ENCODE measurements at regions not wholly inside any gene's neighbourhood (a gene's known extent, or its start where the extent isn't known, plus 50 kb on each side); places are given as distances from the start of the nearest gene placed in this dataset.

DNA sequence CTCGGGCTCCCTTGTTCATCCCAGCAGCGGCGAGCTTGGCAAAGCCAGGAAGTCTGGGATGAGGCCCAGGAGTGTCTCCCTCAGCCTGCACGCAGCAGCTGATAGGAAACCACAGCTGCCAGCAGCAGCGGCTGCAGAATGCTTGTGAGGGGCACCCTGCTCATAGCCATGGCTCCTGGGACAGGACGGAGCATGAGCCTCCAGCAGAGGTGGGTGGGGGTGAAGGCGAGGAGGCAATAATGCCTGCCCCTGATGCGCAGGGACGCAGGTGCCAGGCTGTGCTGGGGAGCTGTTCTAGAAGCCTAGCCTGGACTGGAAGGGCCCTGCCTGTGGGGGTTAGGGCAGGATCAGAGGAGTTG, 157.9 kb downstream of the CD83 start:
- H3K27me3 ChIP-seq (replicated peaks) = no peaks in the 10 kb centered on the region
- no peaks in the 10 kb centered on the region for H3K36me3 ChIP-seq (replicated peaks)
- in situ Hi-C loops (cut with HindIII; ENCODE audit: low pct_ligation_motif_present, low sequenced_read_pairs) = no loop called here
- H3K27ac ChIP-seq = no peak overlapping the region
- no peak overlapping the region for H3K4me3 ChIP-seq (ENCODE audit: low read depth, low read length)
- no peak for DNase-seq
- TF ChIP-seq, protein P1, sequence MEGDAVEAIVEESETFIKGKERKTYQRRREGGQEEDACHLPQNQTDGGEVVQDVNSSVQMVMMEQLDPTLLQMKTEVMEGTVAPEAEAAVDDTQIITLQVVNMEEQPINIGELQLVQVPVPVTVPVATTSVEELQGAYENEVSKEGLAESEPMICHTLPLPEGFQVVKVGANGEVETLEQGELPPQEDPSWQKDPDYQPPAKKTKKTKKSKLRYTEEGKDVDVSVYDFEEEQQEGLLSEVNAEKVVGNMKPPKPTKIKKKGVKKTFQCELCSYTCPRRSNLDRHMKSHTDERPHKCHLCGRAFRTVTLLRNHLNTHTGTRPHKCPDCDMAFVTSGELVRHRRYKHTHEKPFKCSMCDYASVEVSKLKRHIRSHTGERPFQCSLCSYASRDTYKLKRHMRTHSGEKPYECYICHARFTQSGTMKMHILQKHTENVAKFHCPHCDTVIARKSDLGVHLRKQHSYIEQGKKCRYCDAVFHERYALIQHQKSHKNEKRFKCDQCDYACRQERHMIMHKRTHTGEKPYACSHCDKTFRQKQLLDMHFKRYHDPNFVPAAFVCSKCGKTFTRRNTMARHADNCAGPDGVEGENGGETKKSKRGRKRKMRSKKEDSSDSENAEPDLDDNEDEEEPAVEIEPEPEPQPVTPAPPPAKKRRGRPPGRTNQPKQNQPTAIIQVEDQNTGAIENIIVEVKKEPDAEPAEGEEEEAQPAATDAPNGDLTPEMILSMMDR (IDR thresholded peaks at IDR 0.05; ENCODE audit: low read depth, low read length, missing control alignments) = no peak

DNA sequence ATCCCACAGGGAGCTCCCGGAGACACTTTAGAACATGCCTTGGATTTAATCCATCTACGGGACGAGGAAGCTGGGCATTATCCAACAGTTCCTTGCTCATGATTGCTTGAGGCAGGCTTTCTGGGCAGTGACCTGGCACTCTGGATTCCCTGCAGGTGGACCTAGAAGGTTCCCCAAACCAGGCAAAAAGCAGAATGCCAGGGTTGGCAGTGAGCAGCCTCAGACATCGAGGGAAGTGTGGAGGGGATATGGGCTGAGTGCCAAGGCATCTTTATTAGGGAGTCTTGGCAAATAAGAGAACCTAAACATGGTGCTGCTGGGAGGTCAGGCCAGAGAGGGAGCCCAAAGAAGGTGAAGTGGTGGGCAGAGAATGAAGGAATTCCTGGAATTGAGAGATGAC, 158.5 kb downstream of the CD83 start:
- H3K27me3 ChIP-seq (replicated peaks) = no peaks in the 10 kb centered on the region
- no peak overlapping the region for H3K27ac ChIP-seq
- DNase-seq = no peak
- H3K36me3 ChIP-seq (replicated peaks) = no peaks in the 10 kb centered on the region
- TF ChIP-seq, protein P1 (IDR thresholded peaks at IDR 0.05; ENCODE audit: low read depth, low read length, missing control alignments) = no peak
- in situ Hi-C loops (cut with HindIII; ENCODE audit: low pct_ligation_motif_present, low sequenced_read_pairs) = no loop called here
- H3K4me3 ChIP-seq (ENCODE audit: low read depth, low read length) = no peak overlapping the region

GRCh38 chr6:14276667-14277404, 159.3 kb downstream of the CD83 start:
- Histone ChIP-seq H3K27me3 (replicated peaks) (no peaks in the 10 kb centered on the region), H3K27ac (no peak overlapping the region), H3K36me3 (replicated peaks) (no peaks in the 10 kb centered on the region), H3K4me3 (ENCODE audit: low read depth, low read length) (no peak overlapping the region)
- in situ Hi-C loops (cut with HindIII; ENCODE audit: low pct_ligation_motif_present, low sequenced_read_pairs) = no loop called here
- peak; percentile 39 for DNase-seq
- TF ChIP-seq, protein P1 (IDR thresholded peaks at IDR 0.05; ENCODE audit: low read depth, low read length, missing control alignments) = no peak

DNA sequence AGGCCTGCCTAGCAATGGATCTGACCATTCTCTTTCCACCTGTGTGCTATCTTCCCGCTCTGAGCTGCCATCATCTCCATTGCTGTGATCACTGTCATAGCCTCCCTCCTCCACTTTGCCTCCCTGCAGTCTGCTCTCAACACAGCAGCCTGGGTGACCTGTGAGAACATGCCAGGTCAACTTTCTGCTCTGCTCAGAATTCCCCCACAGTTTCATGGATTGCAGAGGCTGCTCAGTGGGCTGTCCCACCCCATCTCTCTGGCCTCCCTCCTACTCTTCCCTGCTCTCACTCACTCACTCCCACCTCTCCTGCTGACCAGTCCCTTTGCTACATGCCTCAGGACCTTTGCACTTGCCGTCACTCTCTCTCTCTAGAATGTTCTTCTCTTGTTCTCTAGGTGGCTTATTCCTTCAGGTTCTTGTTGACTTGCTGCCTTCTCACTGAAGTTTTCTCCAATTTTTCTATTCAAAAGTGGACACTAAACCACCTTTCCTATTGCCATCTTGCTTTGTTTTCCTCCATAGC, 159.9 kb downstream of the CD83 start:
- H3K36me3 ChIP-seq (replicated peaks) = no peaks in the 10 kb centered on the region
- H3K27ac ChIP-seq = no peak overlapping the region
- in situ Hi-C loops (cut with HindIII; ENCODE audit: low pct_ligation_motif_present, low sequenced_read_pairs) = no loop called here
- H3K4me3 ChIP-seq (ENCODE audit: low read depth, low read length) = no peak overlapping the region
- no peaks in the 10 kb centered on the region for H3K27me3 ChIP-seq (replicated peaks)
- no peak for DNase-seq
- TF ChIP-seq, protein P1 (IDR thresholded peaks at IDR 0.05; ENCODE audit: low read depth, low read length, missing control alignments) = no peak

- TF ChIP-seq, protein P1 (IDR thresholded peaks at IDR 0.05; ENCODE audit: low read depth, low read length, missing control alignments) = no peak
- no peaks in the 10 kb centered on the region for H3K27me3 ChIP-seq (replicated peaks)
- H3K4me3 ChIP-seq (ENCODE audit: low read depth, low read length) = no peak overlapping the region
- in situ Hi-C loops (cut with HindIII; ENCODE audit: low pct_ligation_motif_present, low sequenced_read_pairs) = no loop called here
- no peaks in the 10 kb centered on the region for H3K36me3 ChIP-seq (replicated peaks)
- H3K27ac ChIP-seq = no peak overlapping the region
- peak; percentile 20 for DNase-seq
These were observed 160.4 kb downstream of the CD83 start for GRCh38 chr6:14278006-14278405.

DNA sequence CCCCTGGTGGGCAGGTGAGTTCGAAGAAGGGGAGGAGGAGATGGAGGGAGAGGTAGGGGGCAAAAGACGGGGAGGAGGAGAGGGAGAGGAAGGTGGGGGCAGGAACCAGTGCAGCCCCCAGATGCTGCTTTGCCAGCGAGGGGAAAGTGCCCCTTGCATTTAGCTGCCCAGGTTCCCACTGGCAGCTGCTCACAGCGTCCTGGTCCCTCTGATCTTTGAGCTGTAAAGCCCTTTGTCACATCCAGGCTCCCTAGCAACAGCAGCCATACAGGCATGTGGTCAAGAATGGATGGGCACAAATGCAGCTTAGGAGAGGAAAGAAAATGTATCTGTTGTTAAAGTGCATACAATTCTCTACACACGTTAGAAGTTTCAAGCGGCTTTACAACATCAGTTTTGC, 160.9 kb downstream of the CD83 start:
- no peaks in the 10 kb centered on the region for H3K36me3 ChIP-seq (replicated peaks)
- in situ Hi-C loops (cut with HindIII; ENCODE audit: low pct_ligation_motif_present, low sequenced_read_pairs) = no loop called here
- no peaks in the 10 kb centered on the region for H3K27me3 ChIP-seq (replicated peaks)
- no peak overlapping the region for H3K27ac ChIP-seq
- H3K4me3 ChIP-seq (ENCODE audit: low read depth, low read length) = no peak overlapping the region
- no peak for DNase-seq
- TF ChIP-seq, protein P1 (IDR thresholded peaks at IDR 0.05; ENCODE audit: low read depth, low read length, missing control alignments) = no peak
